Dedifferentiated amniotic fluid mesenchymal stem cell (primary cell): ENCODE measurements at regions not wholly inside any gene's neighbourhood (a gene's known extent, or its start where the extent isn't known, plus 50 kb on each side); places are given as distances from the start of the nearest gene placed in this dataset.
A peak's percentile ranks its signal among the peaks of the same experiment; 100 is the strongest.
"Not testable (repeated sequence)": the region's sequence is repeated elsewhere in the genome, so short reads cannot be mapped to it uniquely, and the experiment has no call there.

Experiments
- DNase-seq: peaks from one replicate; pipeline ENCODE4 v3.0.0-alpha.2; 2016; ENCODE audit errors: extremely low spot score

GRCh38 chr18:21928925-21929324 lies 188.3 kb downstream of the MIB1 start:
- DNase-seq = no peak

GRCh38 chr18:21930177-21930576 lies 189.6 kb downstream of the MIB1 start:
- DNase-seq = no peak

GRCh38 chr18:21933931-21934765 lies 193.6 kb downstream of the MIB1 start:
- no peak for DNase-seq

GRCh38 chr18:21934766-21935015 lies 194.1 kb downstream of the MIB1 start:
- no peak for DNase-seq

GRCh38 chr18:21943456-21943855 lies 202.9 kb downstream of the MIB1 start:
- DNase-seq = no peak

GRCh38 chr18:21949326-21950015 lies 208.9 kb downstream of the MIB1 start:
- DNase-seq = no peak

- peak; percentile 36 for DNase-seq
Observed at GRCh38 chr18:21955757-21956652, 213.4 kb upstream of the GATA6 start.

GRCh38 chr18:21958263-21958662 lies 211.1 kb upstream of the GATA6 start:
- no peak for DNase-seq

GRCh38 chr18:21958707-21959450 lies 210.5 kb upstream of the GATA6 start:
- DNase-seq = no peak

GRCh38 chr18:21960189-21960588 lies 209.2 kb upstream of the GATA6 start:
- peak; percentile 34 for DNase-seq

GRCh38 chr18:21963336-21963735 lies 206.1 kb upstream of the GATA6 start:
- DNase-seq = no peak

GRCh38 chr18:21968338-21968737 lies 201.1 kb upstream of the GATA6 start:
- DNase-seq = no peak

- no peak for DNase-seq
Observed at GRCh38 chr18:21972281-21972680, 197.1 kb upstream of the GATA6 start.

- DNase-seq = not testable (repeated sequence)
Observed at GRCh38 chr18:21975954-21976353, 193.4 kb upstream of the GATA6 start.

GRCh38 chr18:21978546-21979170 lies 190.7 kb upstream of the GATA6 start:
- no peak for DNase-seq

- DNase-seq = no peak
Observed at GRCh38 chr18:21979171-21979560, 190.2 kb upstream of the GATA6 start.

- no peak for DNase-seq
Observed at GRCh38 chr18:21979759-21980158, 189.6 kb upstream of the GATA6 start.

- no peak for DNase-seq
Observed at GRCh38 chr18:21980744-21981143, 188.6 kb upstream of the GATA6 start.

- not testable (repeated sequence) for DNase-seq
Observed at GRCh38 chr18:21981489-21981888, 187.9 kb upstream of the GATA6 start.

- no peak for DNase-seq
Observed at GRCh38 chr18:21991081-21991534, 178.3 kb upstream of the GATA6 start.

- DNase-seq = no peak
Observed at GRCh38 chr18:21991886-21992285, 177.5 kb upstream of the GATA6 start.
